PC-3 (cell line): ENCODE measurements at regions not wholly inside any gene's neighbourhood (a gene's known extent, or its start where the extent isn't known, plus 50 kb on each side); places are given as distances from the start of the nearest gene placed in this dataset.

Experiments
- CTCF ChIP-seq: fragments of 300-600 bp; sonication (generic); conservative IDR thresholded peaks from 2 replicates; pipeline ENCODE4 v1.5.1; 2017; ENCODE audit warnings: antibody characterized with exemption, low read depth, mild to moderate bottlenecking, low read length
- EZH2 ChIP-seq: fragments of 300-600 bp; sonication (generic); IDR thresholded peaks from one replicate; pipeline ENCODE4 v1.6.1; 2017; ENCODE audit warnings: antibody characterized with exemption, mild to moderate bottlenecking, low read length; ENCODE audit not compliant: unreplicated experiment

- TF ChIP-seq EZH2, result no peak
- TF ChIP-seq CTCF, result no peak
These were observed 842.3 kb downstream of the SLC6A15 start for GRCh38 chr12:84070292-84070691.
